Neural cell (in vitro differentiated cells): ENCODE measurements at regions not wholly inside any gene's neighbourhood (a gene's known extent, or its start where the extent isn't known, plus 50 kb on each side); places are given as distances from the start of the nearest gene placed in this dataset.

Source experiments
- H2AFZ ChIP-seq: fragments of 200-600, 300-800 bp; sonication (generic), shearing (Covaris generic); 2 replicates; pipeline ENCODE4 v1.6.0; 2014; ENCODE audit warnings: low read depth, mild to moderate bottlenecking, antibody characterized with exemption, low read length, moderate library complexity
- H3F3A ChIP-seq: fragments of 200-600 bp; shearing (Covaris generic); 2 replicates; pipeline ENCODE4 v1.6.1; 2016; ENCODE audit warnings: mild to moderate bottlenecking, moderate library complexity, mixed read lengths, antibody characterized with exemption, low read length; ENCODE audit not compliant: insufficient read depth, poor library complexity, severe bottlenecking
- H3K27ac ChIP-seq: fragments of 200-600, 300-800 bp; sonication (generic), shearing (Covaris generic); 2 replicates; pipeline ENCODE4 v1.5.1; 2014; ENCODE audit warnings: mild to moderate bottlenecking, low read length, moderate library complexity
- H3K27me3 ChIP-seq: fragments of 300-800, 200-600 bp; sonication (generic), shearing (Covaris generic); 2 replicates; pipeline ENCODE4 v1.6.0; 2014; ENCODE audit warnings: mild to moderate bottlenecking, low read depth, low read length, moderate library complexity; ENCODE audit not compliant: insufficient read depth
- H3K36me3 ChIP-seq: fragments of 300-800, 200-600 bp; sonication (generic), shearing (Covaris generic); 2 replicates; pipeline ENCODE4 v1.5.1; 2014; ENCODE audit warnings: mild to moderate bottlenecking, antibody characterized with exemption, low read length, moderate library complexity; ENCODE audit not compliant: insufficient read depth
- H3K4me2 ChIP-seq: fragments of 300-800, 200-600 bp; sonication (generic), shearing (Covaris generic); 2 replicates; pipeline ENCODE4 v1.6.0; 2014; ENCODE audit warnings: mild to moderate bottlenecking, low read length
- H3K4me3 ChIP-seq: fragments of 300-800, 200-600 bp; sonication (generic), shearing (Covaris generic); 2 replicates; pipeline ENCODE4 v1.5.1; 2014; ENCODE audit warnings: mild to moderate bottlenecking, low read length, moderate library complexity
- H3K79me2 ChIP-seq: fragments of 200-600 bp; shearing (Covaris generic); replicated peaks from 2 replicates; pipeline ENCODE4 v1.6.0; 2014; ENCODE audit warnings: mild to moderate bottlenecking, low read length, moderate library complexity; ENCODE audit not compliant: insufficient read depth
- H3K9ac ChIP-seq: fragments of 300-800, 200-600 bp; sonication (generic), shearing (Covaris generic); 2 replicates; pipeline ENCODE4 v1.6.1; 2016; ENCODE audit warnings: mild to moderate bottlenecking, low read length, mixed read lengths
- H3K9me2 ChIP-seq: fragments of 200-600 bp; shearing (Covaris generic); 2 replicates; pipeline ENCODE4 v1.6.1; 2016; ENCODE audit warnings: mild to moderate bottlenecking, low read length, mixed read lengths; ENCODE audit not compliant: insufficient read depth
- H3K9me3 ChIP-seq: fragments of 200-600, 300-800 bp; sonication (generic), shearing (Covaris generic); 2 replicates; pipeline ENCODE4 v1.6.1; 2016; ENCODE audit warnings: mild to moderate bottlenecking, mixed run types, low read length, moderate library complexity, mixed read lengths
- H4K20me1 ChIP-seq: fragments of 200-600 bp; shearing (Covaris generic); 2 replicates; pipeline ENCODE4 v1.6.1; 2016; ENCODE audit warnings: mild to moderate bottlenecking, mixed run types; ENCODE audit not compliant: insufficient read depth
- CTCF ChIP-seq: fragments of 450-650 bp; IDR thresholded peaks from 2 replicates; pipeline ENCODE4 v1.5.1; 2014; ENCODE audit warnings: antibody characterized with exemption, mild to moderate bottlenecking, moderate library complexity; ENCODE audit not compliant: poor library complexity, severe bottlenecking
- EP300 ChIP-seq: fragments of 450-650 bp; conservative IDR thresholded peaks from 2 replicates; pipeline ENCODE4 v1.6.1; 2014; ENCODE audit warnings: antibody characterized with exemption, mild to moderate bottlenecking, moderate library complexity; ENCODE audit not compliant: poor library complexity, severe bottlenecking
- EZH2 ChIP-seq: fragments of 200-600, 300-800 bp; shearing (Covaris generic), sonication (generic); IDR thresholded peaks from 2 replicates; pipeline ENCODE4 v1.6.1; 2014; ENCODE audit warnings: antibody characterized with exemption, low read length, borderline replicate concordance, mild to moderate bottlenecking; ENCODE audit not compliant: insufficient read depth, poor library complexity, severe bottlenecking
- MXI1 ChIP-seq: fragments of 450-650 bp; conservative IDR thresholded peaks from 2 replicates; pipeline ENCODE4 v1.6.1; 2014; ENCODE audit warnings: antibody characterized with exemption, mild to moderate bottlenecking; ENCODE audit not compliant: poor library complexity, severe bottlenecking
- POLR2AphosphoS5 ChIP-seq: IDR thresholded peaks from 2 replicates; pipeline ENCODE4 v1.6.1; 2012
- RAD21 ChIP-seq: fragments of 450-650 bp; conservative IDR thresholded peaks from 2 replicates; pipeline ENCODE4 v1.6.1; 2014; ENCODE audit warnings: antibody characterized with exemption, mild to moderate bottlenecking, moderate library complexity
- REST ChIP-seq: IDR thresholded peaks from 2 replicates; pipeline ENCODE4 v1.6.1; 2012; ENCODE audit warnings: borderline replicate concordance
- SMC3 ChIP-seq: fragments of 450-650 bp; conservative IDR thresholded peaks from 2 replicates; pipeline ENCODE4 v1.6.1; 2014; ENCODE audit warnings: antibody characterized with exemption, mild to moderate bottlenecking, moderate library complexity; ENCODE audit not compliant: poor library complexity
- TAF1 ChIP-seq: IDR thresholded peaks from 2 replicates; pipeline ENCODE4 v1.6.1; 2012; ENCODE audit warnings: low read depth

- no peaks in the 10 kb centered on the region for H3K9me3 ChIP-seq
- H3K27me3 ChIP-seq: no peaks in the 10 kb centered on the region
- H3K27ac ChIP-seq: no peak overlapping the region
- TF ChIP-seq EP300 (no peak), POLR2AphosphoS5 (no peak), REST (no peak), SMC3 (no peak)
- H3K4me3 ChIP-seq: no peak overlapping the region
- no peaks in the 10 kb centered on the region for H4K20me1 ChIP-seq
- H3K9ac ChIP-seq: no peak overlapping the region
- no peak overlapping the region for H3K4me2 ChIP-seq
- H3F3A ChIP-seq: no peaks in the 10 kb centered on the region
- H3K9me2 ChIP-seq: no peaks in the 10 kb centered on the region
- H2AFZ ChIP-seq: no peak overlapping the region
- H3K79me2 ChIP-seq: no peaks in the 10 kb centered on the region
- no peaks in the 10 kb centered on the region for H3K36me3 ChIP-seq
Measured at GRCh38 chr3:78134496-78134895, 1094.6 kb downstream of the ROBO2 start.

- H3K4me2 ChIP-seq: no peak overlapping the region
Measured at GRCh38 chr3:78139166-78139565, 1099.3 kb downstream of the ROBO2 start.

More at GRCh38 chr3:78139166-78139565, 1099.3 kb downstream of the ROBO2 start:
- Histone ChIP-seq H3K9me2 (no peaks in the 10 kb centered on the region), H3K9ac (no peak overlapping the region), H3K79me2 (no peaks in the 10 kb centered on the region), H3F3A (no peaks in the 10 kb centered on the region), H3K9me3 (no peaks in the 10 kb centered on the region), H3K27me3 (no peaks in the 10 kb centered on the region), H3K27ac (no peak overlapping the region), H4K20me1 (no peaks in the 10 kb centered on the region), H3K4me3 (no peak overlapping the region), H3K36me3 (no peaks in the 10 kb centered on the region), H2AFZ (no peak overlapping the region)
- TF ChIP-seq EZH2 (no peak), EP300 (no peak), TAF1 (no peak), CTCF (no peak), MXI1 (no peak), SMC3 (no peak), POLR2AphosphoS5 (no peak), REST (no peak), RAD21 (no peak)
